Astrocyte (in vitro differentiated cells and primary cell): ENCODE measurements at regions not wholly inside any gene's neighbourhood (a gene's known extent, or its start where the extent isn't known, plus 50 kb on each side); places are given as distances from the start of the nearest gene placed in this dataset.

Source experiments
- DNase-seq: peaks from one replicate; pipeline ENCODE4 v3.0.0-alpha.2; 2010; ENCODE audit warnings: low read depth
- FAIRE-seq: peaks from 2 replicates; lab custom pipeline; 2011; peaks lifted over from hg19 to GRCh38; lab: Jason Lieb, UNC
- H2AFZ ChIP-seq: 2 replicates; pipeline ENCODE4 v1.6.0; 2012; ENCODE audit warnings: low read depth, low read length, inconsistent platforms
- H3K27ac ChIP-seq: 2 replicates; pipeline ENCODE4 v1.5.1; 2011; ENCODE audit warnings: low read depth, low read length, inconsistent platforms
- H3K27me3 ChIP-seq: 2 replicates; pipeline ENCODE4 v1.6.0; 2011; ENCODE audit warnings: low read length, inconsistent platforms; ENCODE audit not compliant: insufficient read depth
- H3K36me3 ChIP-seq: 2 replicates; pipeline ENCODE4 v1.5.1; 2011; ENCODE audit warnings: low read length, inconsistent platforms; ENCODE audit not compliant: insufficient read depth
- H3K4me1 ChIP-seq: 2 replicates; pipeline ENCODE4 v1.5.1; 2011; ENCODE audit warnings: low read length, inconsistent platforms; ENCODE audit not compliant: insufficient read depth
- H3K4me2 ChIP-seq: 2 replicates; pipeline ENCODE4 v1.6.0; 2012; ENCODE audit warnings: low read length, inconsistent platforms
- H3K4me3 ChIP-seq: 2 replicates; pipeline ENCODE4 v1.5.1; 2011; ENCODE audit warnings: low read depth, mild to moderate bottlenecking, low read length, inconsistent platforms; ENCODE audit not compliant: insufficient read depth
- H3K79me2 ChIP-seq: 2 replicates; pipeline ENCODE4 v1.6.0; 2012; ENCODE audit warnings: mild to moderate bottlenecking, low read length, inconsistent platforms; ENCODE audit not compliant: insufficient read depth
- H3K9ac ChIP-seq: 2 replicates; pipeline ENCODE4 v1.6.0; 2012; ENCODE audit warnings: mild to moderate bottlenecking, low read length, inconsistent platforms
- H3K9me3 ChIP-seq: 2 replicates; pipeline ENCODE4 v1.5.1; 2012; ENCODE audit warnings: low read depth, mild to moderate bottlenecking, low read length, inconsistent platforms; ENCODE audit not compliant: insufficient read depth
- H4K20me1 ChIP-seq: 2 replicates; pipeline ENCODE4 v1.6.0; 2012; ENCODE audit warnings: low read length, inconsistent platforms; ENCODE audit not compliant: insufficient read depth
- H3K27ac Mint-ChIP-seq: one replicate; pipeline ENCODE4 v1.8.0; 2021; ENCODE audit warnings: mild to moderate bottlenecking, mixed read lengths; ENCODE audit not compliant: unreplicated experiment
- H3K27me3 Mint-ChIP-seq: one replicate; pipeline ENCODE4 v1.8.0; 2021; ENCODE audit warnings: low read depth, mixed read lengths; ENCODE audit not compliant: unreplicated experiment
- H3K36me3 Mint-ChIP-seq: one replicate; pipeline ENCODE4 v1.8.0; 2021; ENCODE audit warnings: low read depth, mixed read lengths; ENCODE audit not compliant: unreplicated experiment
- H3K4me1 Mint-ChIP-seq: one replicate; pipeline ENCODE4 v1.8.0; 2021; ENCODE audit warnings: low read depth, mixed read lengths; ENCODE audit not compliant: unreplicated experiment
- H3K4me3 Mint-ChIP-seq: one replicate; pipeline ENCODE4 v1.8.0; 2021; ENCODE audit warnings: mild to moderate bottlenecking, moderate library complexity, mixed read lengths; ENCODE audit not compliant: unreplicated experiment
- H3K9me3 Mint-ChIP-seq: one replicate; pipeline ENCODE4 v1.8.0; 2021; ENCODE audit warnings: mild to moderate bottlenecking, mixed read lengths; ENCODE audit not compliant: unreplicated experiment
- CTCF ChIP-seq: IDR thresholded peaks from 2 replicates; pipeline ENCODE4 v1.5.1; 2011; ENCODE audit warnings: low read depth, mild to moderate bottlenecking, inconsistent platforms, low read length, moderate library complexity; ENCODE audit not compliant: insufficient read depth
- EZH2 ChIP-seq: IDR thresholded peaks from 2 replicates; pipeline ENCODE4 v1.6.1; 2012; ENCODE audit warnings: mild to moderate bottlenecking, low read length, inconsistent platforms; ENCODE audit not compliant: insufficient read depth

GRCh38 chr13:37448153-37448552, 150.4 kb downstream of the POSTN start:
- no peak overlapping the region for H3K27ac ChIP-seq
- peaks cover 11% of the 10 kb centered on the region for H3K4me1 ChIP-seq
- Mint-ChIP-seq H3K36me3 (no peaks in the 10 kb centered on the region), H3K4me3 (no peak overlapping the region), H3K27ac (peak overlapping the region; percentile 58), H3K27me3 (no peaks in the 10 kb centered on the region), H3K4me1 (peaks cover 24% of the 10 kb centered on the region), H3K9me3 (peaks cover 6% of the 10 kb centered on the region)
- DNase-seq (no peak), FAIRE-seq (no peak)
- H3K4me2 ChIP-seq = no peak overlapping the region
- H2AFZ ChIP-seq = peak overlapping the region; percentile 40
- H3K9ac ChIP-seq = no peak overlapping the region
- no peak overlapping the region for H3K4me3 ChIP-seq
- TF ChIP-seq CTCF (no peak), EZH2 (no peak)
- H3K9me3 ChIP-seq = no peaks in the 10 kb centered on the region
- H3K36me3 ChIP-seq = no peaks in the 10 kb centered on the region
- H3K79me2 ChIP-seq = no peaks in the 10 kb centered on the region
- H4K20me1 ChIP-seq = no peaks in the 10 kb centered on the region
- no peaks in the 10 kb centered on the region for H3K27me3 ChIP-seq

GRCh38 chr13:37446503-37446902, 152.1 kb downstream of the POSTN start:
- Histone ChIP-seq H4K20me1 (no peaks in the 10 kb centered on the region), H3K36me3 (no peaks in the 10 kb centered on the region), H3K4me3 (no peak overlapping the region), H3K9ac (peak overlapping the region; percentile 38), H3K79me2 (no peaks in the 10 kb centered on the region), H3K27ac (peak overlapping the region; percentile 87), H3K4me2 (peak overlapping the region; percentile 25), H3K9me3 (no peaks in the 10 kb centered on the region), H2AFZ (no peak overlapping the region), H3K27me3 (no peaks in the 10 kb centered on the region), H3K4me1 (peaks cover 11% of the 10 kb centered on the region)
- Mint-ChIP-seq H3K4me3 (no peak overlapping the region), H3K27me3 (no peaks in the 10 kb centered on the region), H3K4me1 (peaks cover 24% of the 10 kb centered on the region), H3K27ac (peak overlapping the region; percentile 95), H3K9me3 (peaks cover 6% of the 10 kb centered on the region), H3K36me3 (no peaks in the 10 kb centered on the region)
- no peak for TF ChIP-seq CTCF
- no peak for TF ChIP-seq EZH2
- FAIRE-seq (peak; percentile 97), DNase-seq (peak; percentile 98)

GRCh38 chr13:37443538-37443937, 155.0 kb downstream of the POSTN start:
- Mint-ChIP-seq H3K27ac (peak overlapping the region; percentile 67), H3K36me3 (no peaks in the 10 kb centered on the region), H3K4me1 (peaks cover 24% of the 10 kb centered on the region)

More at GRCh38 chr13:37443538-37443937, 155.0 kb downstream of the POSTN start:
- no peaks in the 10 kb centered on the region for H3K36me3 ChIP-seq
- no peaks in the 10 kb centered on the region for H3K27me3 ChIP-seq
- peak; percentile 98 for FAIRE-seq
- DNase-seq = peak; percentile 93
- H3K4me2 ChIP-seq = no peak overlapping the region
- peak overlapping the region; percentile 32 for H3K9ac ChIP-seq
- H3K4me3 Mint-ChIP-seq = no peak overlapping the region
- peaks cover 11% of the 10 kb centered on the region for H3K4me1 ChIP-seq
- no peak overlapping the region for H3K4me3 ChIP-seq
- H3K79me2 ChIP-seq = no peaks in the 10 kb centered on the region
- TF ChIP-seq CTCF (no peak), EZH2 (no peak)
- H3K27ac ChIP-seq = peak overlapping the region; percentile 57
- no peak overlapping the region for H2AFZ ChIP-seq
- H3K9me3 Mint-ChIP-seq = peaks cover 9% of the 10 kb centered on the region
- no peaks in the 10 kb centered on the region for H3K27me3 Mint-ChIP-seq
- no peaks in the 10 kb centered on the region for H4K20me1 ChIP-seq
- H3K9me3 ChIP-seq = no peaks in the 10 kb centered on the region
